Fibroblast of the aortic adventitia (primary cell): ENCODE measurements at regions not wholly inside any gene's neighbourhood (a gene's known extent, or its start where the extent isn't known, plus 50 kb on each side); places are given as distances from the start of the nearest gene placed in this dataset.

Experiments used
- DNase-seq: peaks from one replicate; pipeline ENCODE4 v3.0.0-alpha.2; 2010; ENCODE audit warnings: low read depth
- H3K4me3 ChIP-seq: 2 replicates; pipeline ENCODE4 v1.5.1; 2011; ENCODE audit warnings: low read depth, mild to moderate bottlenecking, control low read depth, low read length, moderate library complexity
- CTCF ChIP-seq: IDR thresholded peaks from 2 replicates; pipeline ENCODE4 v1.5.1; 2011; ENCODE audit warnings: mild to moderate bottlenecking, low read length, control low read depth, inconsistent platforms; ENCODE audit not compliant: insufficient read depth

GRCh38 chr9:13570068-13570974 lies 290.8 kb upstream of the MPDZ start:
- TF ChIP-seq CTCF: no peak
- H3K4me3 ChIP-seq: no peak overlapping the region
- DNase-seq: peak; percentile 99

- no peak for TF ChIP-seq CTCF
- H3K4me3 ChIP-seq: no peak overlapping the region
- DNase-seq: no peak
Observed at GRCh38 chr9:13569602-13570067, 290.1 kb upstream of the MPDZ start.

- DNase-seq: peak; percentile 39
- no peak overlapping the region for H3K4me3 ChIP-seq
- TF ChIP-seq CTCF: no peak
Observed at GRCh38 chr9:13568841-13569601, 289.5 kb upstream of the MPDZ start.

- TF ChIP-seq CTCF: no peak
- H3K4me3 ChIP-seq: no peak overlapping the region
- DNase-seq: peak; percentile 63
Observed at GRCh38 chr9:13568405-13568804, 288.9 kb upstream of the MPDZ start.

GRCh38 chr9:13567833-13568232 lies 288.3 kb upstream of the MPDZ start:
- peak; percentile 57 for DNase-seq
- no peak for TF ChIP-seq CTCF
- H3K4me3 ChIP-seq: no peak overlapping the region

GRCh38 chr9:13557746-13558145 lies 278.3 kb upstream of the MPDZ start:
- H3K4me3 ChIP-seq: no peak overlapping the region
- DNase-seq: no peak
- no peak for TF ChIP-seq CTCF
